GM03348 (cell line): ENCODE measurements at regions not wholly inside any gene's neighbourhood (a gene's known extent, or its start where the extent isn't known, plus 50 kb on each side); places are given as distances from the start of the nearest gene placed in this dataset.
"Not testable (repeated sequence)": the region's sequence is repeated elsewhere in the genome, so short reads cannot be mapped to it uniquely, and the experiment has no call there.

Source experiments
- DNase-seq: peaks from one replicate; pipeline ENCODE4 v3.0.0; 2012; ENCODE audit warnings: low spot score

DNA sequence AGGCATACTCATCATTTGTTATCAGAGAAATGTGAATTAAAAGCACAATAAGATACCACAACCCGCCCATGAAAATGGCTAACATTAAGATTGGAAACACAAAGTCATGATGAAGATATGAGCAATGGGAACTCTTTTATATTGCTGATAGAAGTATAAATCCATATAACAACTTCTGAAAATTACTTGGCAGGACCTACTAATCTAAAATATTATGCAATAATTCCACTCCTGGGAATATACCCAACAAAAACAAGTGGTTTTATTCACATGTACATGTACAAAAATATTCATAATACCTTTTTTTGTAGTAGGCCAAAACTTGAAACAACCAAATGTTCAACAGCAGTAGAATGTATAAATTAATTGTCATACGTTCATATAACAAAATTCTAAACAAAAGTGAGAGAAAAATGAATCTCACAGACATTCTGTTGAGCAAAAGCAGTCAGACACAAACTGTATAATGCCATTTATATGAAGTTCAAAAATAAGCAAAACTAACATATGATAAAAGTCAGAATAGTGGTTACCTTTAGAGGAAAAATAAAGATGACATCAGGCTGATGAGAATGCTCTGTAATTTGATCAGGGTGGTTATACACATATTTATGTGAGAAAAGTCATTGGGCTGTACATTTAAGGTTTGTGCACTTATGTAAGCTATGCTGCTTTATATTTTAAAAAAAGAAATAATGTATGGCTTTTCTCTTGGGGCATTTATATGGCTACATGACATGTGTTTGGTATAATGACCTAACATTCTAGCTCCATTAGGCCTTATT is 309.2 kb upstream of the KITLG start:
- DNase-seq, result no peak

DNA sequence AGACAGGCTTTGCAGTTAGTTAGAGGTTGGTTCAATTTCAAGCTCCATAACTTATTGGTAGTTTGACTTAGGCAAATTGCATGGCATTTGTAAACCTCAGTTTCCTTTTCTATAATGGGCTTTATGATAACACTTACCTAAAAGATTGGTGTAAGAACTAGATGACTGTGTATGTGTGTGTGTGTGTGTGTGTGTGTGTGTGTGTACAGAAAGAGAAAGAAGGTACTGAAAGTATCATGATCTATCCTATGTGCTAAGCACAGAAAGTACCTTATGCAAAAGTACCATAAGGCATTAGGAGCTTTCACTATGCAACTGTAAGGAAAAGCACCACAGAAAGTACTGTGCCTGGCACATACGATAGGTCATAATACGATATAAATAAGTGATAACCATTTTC is 304.3 kb upstream of the KITLG start:
- no peak for DNase-seq

DNA sequence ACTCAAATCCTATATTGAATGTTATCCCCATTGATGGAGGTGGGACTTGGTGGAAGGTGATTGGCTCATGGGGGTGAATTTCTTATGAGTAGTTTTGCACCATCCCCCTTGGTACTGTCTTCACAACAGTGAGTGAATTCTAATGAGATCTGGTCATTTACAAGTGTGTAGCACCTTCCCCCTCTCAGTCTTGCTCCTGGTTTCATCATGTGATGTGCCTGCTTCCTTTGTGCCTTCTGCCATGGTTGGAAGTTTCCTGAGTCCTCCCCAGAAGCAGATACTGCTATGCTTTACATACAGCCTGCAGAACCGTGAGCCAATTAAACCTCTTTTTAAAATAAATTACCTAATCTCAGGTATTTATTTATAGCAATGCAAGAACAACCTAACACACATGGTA is 302.4 kb upstream of the KITLG start:
- no peak for DNase-seq

DNA sequence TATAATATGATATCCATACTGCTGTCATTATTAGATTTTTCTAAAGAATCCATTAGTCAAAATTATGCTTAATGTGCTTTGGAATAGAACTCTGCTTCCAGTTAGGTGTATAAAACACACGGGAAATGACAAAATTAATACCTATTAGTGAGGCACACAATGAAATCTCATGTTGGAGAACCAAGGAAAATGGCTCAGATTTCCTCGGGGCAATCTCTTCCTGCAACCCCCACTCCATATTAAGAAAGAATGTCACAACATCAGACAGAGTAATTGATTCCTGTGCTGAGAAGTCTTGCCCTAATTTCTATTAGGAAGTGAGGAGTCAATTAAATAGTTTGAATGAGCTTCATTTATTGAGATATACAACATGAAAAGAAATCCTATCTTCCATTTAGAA is 299.8 kb upstream of the KITLG start:
- DNase-seq, result no peak

DNA sequence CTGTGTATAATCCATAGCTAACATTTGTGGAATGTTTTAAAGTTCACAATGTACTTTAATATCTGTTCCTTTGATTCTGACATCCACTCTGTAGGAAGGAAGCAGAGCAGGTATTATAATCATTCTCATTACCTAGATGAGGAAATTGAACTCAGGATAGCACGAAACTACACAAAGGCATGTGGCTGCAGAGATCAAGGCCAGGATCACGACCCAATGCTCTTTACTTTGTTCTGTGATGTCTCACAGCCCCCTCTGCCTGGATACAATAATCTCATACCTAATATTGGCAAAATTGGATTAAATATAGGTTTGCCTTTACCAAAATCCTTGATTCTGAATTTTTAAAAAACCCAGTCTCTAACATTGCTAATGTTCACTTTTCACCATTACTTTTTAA is 298.0 kb upstream of the KITLG start:
- DNase-seq, result no peak

DNA sequence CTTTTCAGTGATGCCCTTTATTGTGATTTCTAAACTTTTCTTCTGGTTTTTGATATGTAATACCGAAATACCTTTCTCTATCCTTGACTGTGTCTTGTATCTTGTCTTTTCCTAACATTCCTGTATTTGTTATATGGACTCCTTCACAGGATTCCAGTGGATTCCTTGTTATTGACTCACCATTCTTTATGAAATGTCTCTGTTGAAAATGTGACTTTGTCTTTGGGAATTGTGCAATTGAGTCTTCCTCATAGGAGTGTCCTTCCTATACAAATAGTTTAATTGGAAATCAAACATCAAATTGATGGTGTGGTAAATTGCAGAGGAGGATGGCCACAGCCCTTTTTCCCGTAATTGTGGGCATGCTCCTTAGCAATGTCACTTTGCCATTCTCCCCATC is 296.6 kb upstream of the KITLG start:
- DNase-seq, result no peak

DNA sequence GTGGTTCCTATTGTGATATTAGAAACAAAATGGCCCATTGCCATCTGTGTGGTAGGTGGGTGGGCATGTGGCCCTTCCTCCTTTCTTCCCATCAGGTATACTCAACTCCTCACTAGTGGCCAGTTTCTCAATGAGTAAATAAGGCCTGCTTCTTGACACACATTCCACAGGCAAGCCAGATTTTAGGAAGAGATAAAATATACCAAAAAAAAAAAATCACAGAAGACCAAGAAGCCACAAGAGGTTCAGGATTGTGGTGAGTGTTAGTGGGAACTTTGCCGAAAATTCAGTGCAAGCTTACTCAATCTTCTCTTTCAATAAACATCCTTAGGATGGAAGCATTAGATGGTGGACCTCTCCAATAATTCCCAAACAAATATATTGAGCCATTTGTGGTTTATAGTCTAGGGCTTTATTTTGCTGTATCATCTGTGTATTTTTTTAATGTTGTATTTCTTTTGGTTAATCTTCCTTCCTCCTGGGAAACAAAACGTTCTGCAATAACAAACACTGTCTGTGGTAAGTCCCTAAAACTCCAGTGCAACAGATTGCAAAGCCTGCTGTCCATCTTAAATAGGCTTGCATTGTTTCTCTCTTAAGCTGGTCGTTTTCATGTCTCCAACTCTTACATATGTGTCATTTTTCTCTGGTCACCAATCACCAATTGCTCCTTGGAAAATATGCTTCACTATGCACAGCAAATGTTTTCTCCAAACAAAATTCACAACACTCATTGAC is 289.9 kb upstream of the KITLG start:
- no peak for DNase-seq

DNA sequence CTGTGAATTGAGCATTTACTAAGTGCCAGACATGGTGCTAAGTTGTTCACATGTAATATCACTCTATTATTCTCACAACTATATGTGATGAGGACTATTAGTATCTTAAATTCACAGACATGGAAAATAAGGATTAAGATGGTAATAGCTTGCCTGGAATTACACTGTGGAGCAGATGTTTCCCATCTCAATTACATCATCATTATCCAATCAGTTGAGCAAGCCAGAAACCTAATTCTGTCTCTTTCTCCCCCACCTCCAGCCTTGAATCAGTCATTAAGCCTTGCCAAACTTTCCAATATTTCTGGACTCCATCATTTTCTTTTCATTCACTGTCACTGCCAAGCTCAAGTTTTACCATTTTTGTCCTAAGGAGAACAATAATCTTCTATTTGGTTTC is 287.8 kb upstream of the KITLG start:
- DNase-seq, result peak; percentile 24

DNA sequence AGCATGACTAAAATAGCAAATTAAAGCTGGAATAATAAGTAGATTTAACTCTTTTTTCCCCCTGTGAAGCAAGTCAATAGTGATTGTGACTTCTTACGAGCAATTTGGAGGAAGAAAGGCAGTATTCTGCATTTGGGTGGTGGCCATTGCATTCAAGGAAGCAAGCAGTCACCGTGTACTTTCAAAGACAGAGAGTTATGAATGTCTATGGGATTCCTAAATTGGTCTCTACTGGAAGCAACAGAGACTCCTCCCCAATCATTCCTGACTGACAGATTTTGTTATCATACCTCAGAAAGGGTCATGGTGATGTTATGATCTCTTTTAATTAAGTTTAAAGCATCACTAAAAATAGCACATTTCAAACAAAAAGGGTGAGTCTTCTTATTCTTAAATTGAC is 287.2 kb upstream of the KITLG start:
- no peak for DNase-seq

DNA sequence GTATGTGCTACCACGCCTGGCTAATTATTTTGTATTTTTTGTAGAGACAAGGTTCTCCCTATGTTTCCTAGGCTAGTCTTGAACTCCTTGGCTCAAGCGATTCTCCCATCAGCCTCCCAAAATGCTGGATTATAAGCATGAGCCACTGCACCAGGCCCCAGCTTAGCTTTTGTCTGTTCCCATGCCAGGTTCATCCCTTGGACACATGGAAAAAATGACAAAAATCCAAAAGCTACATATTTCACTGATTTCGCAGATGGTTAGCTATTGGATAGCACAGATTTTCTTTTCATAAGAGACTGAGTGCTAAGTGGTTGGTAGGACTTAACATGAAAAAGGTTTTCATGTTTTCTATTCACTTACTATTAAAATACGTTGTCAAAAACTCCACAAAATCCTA is 286.6 kb upstream of the KITLG start:
- peak; percentile 15 for DNase-seq

DNA sequence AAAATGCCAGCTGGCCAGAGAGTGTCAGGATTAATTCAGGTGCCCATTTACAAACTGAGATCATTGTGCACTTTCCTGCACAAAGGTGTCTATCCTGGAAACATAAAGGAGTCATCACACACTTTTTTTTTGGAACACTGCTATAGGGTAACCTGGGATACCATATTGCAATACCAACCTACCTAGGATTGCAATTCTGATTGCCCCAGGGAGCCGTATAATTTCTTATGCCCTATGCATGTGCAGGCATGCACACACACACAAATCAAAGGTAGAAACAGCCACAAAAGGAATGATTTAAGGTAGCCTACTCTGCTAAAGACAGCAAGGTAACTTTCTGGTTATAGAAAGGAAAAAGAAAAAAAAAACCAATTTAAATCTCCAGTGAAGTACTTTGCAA is 285.3 kb upstream of the KITLG start:
- DNase-seq, result no peak

DNA sequence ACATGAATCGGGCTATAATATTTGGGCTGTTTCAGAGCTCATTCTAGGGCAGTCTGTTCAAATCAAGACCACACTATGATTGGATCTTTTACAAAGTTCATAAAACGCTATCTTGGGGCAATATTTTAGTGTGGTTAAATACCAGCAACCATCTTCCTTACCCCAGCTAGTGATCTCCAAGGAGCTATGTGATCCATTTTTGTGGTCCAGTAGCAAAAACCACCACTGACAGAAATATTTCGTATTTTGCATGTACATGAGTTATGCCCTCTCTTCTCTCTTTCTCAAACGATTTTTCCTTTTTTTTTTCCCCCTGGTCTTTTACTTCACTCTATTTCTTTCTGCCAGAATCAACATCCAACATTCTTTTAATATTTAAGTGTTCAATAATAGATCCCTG is 280.6 kb upstream of the KITLG start:
- peak; percentile 10 for DNase-seq

DNA sequence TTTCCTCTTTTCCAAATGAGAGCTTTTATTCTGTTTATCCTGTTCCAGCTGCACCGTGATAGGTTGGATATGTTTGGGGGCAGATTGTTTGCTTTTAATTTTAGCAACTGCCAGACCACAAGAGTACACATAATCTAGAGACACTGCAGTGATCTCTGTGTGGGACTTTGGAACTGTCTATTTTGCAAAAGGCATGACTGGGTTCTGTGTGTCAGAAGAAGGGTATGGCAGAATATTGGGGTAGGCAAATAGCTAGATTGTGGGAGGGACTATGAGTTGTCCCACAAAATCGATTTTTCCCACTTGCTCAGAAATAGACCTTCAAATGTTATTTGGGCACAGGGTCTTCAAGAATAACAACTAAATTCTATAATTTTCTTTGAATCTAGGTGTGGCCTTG is 275.9 kb upstream of the KITLG start:
- DNase-seq, result no peak

DNA sequence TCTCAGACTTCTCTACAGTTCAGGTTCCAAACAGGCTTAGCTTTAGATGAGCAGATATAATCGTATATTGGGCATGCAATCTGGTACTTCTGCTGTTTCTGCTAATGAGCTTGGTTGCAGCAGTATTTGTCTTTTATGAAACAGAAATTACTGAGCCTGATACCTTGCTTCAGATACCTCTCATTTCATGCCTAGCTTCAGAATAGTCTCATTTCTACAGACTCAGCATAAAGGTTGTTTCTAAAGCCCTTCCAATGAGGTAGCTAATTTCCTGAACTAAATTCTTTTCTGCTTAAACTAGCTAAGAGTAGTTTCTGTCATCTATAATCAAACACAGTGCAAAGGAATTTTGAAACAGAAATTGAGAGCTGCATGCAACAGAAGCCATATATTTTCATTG is 275.0 kb upstream of the KITLG start:
- DNase-seq, result no peak

DNA sequence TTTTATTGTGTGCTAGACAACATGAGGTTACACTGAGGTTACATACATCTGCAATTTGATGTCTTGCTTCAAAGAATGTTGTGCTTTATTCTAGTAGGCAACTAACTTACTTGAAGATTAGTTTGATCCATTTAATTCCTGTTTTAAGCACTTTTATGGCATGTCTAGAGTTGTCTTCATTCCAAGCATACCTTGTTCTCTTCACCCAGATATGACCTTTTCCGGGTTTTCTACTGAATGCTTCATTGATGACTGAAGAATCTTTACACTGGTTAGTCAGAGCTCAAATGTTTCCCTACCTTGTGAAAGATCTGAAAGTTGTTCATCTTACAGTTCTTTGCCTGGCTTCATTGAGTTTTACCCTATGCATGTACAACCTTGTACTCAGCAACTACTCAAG is 274.0 kb upstream of the KITLG start:
- peak; percentile 69 for DNase-seq

DNA sequence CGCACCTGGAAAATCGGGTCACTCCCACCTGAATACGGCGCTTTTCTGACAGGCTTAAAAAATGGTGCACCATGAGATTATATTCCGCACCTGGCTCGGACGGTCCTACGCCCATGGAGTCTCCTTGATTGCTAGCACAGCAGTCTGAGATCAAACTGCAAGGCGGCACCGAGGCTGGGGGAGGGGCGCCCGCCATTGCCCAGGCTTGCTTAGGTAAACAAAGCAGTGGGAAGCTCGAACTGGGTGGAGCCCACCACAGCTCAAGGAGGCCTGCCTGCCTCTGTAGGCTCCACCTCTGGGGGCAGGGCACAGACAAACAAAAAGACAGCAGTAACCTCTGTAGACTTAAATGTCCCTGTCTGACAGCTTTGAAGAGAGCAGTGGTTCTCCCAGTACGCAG is 267.0 kb upstream of the KITLG start:
- not testable (repeated sequence) for DNase-seq

DNA sequence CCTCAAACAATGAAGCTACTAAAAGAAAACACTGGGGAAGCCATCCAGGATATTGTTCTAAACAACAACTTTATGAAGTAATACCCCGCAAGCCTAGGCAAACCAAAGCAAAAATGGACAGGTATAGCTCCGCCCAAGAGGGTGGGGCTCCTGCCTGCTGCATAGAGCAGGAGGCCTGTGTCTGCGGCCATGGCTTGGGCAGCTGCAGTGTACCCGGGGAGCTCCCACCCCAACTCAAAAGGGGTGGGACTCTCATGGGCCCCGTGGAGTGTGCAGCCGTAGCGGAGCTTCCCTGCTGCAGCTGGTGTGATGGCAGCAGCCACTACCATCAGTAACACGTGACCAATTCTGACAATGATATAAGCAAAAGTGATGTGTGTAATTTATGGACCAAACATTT is 264.2 kb upstream of the KITLG start:
- DNase-seq, result no peak

DNA sequence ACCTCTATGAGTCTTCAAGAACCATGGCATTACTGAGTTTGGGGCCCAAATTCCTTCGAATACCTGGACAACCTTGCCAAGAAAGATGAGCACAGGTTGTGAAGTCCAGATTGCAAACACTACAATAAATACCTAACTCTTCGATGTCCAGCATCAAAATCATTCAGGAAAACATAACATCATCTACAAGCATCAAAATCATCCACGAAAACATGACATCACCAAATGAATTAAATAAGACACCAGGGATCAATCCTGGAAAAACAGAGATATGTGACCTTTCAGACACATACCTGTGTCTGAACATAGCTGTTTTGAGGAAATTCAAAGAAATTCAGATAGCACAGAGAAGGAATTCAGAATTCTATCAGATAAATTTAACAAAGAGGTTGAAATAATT is 262.0 kb upstream of the KITLG start:
- no peak for DNase-seq

DNA sequence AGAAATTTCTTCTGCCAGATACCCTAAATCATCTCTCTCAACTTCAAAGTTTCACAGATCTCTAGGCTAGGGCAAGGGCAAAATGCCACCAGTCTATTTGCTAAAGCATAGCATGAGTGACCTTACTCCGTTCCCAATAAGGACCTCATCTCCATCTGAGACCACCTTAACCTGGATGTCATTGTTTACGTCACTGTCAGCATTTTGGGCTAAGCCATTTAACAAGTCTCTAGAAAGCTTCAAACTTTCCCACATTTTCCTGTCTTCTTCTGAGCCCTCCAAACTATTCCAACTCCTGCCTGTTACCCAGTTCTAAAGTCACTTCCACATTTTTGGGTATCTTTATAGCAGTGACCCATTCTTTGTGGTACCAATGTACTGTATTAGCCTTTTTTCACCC is 259.2 kb upstream of the KITLG start:
- no peak for DNase-seq

DNA sequence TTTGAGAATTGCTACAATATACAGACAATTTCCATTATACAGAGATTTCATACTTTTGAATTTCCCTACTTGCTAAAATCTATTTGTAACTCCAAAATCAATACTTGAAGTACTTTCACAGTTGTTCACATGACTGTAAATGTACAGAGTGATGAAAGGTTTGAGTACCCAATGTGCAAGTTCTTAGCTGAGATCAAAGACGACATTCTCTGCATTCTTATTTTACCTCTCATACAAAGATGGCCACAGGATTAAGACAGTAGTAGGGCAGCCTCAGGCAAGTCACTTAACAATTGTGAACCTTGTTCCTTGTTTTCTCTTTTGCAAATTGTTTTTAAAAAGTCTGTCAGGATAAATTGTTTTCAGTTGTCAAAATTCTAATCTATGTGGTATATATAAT is 255.9 kb upstream of the KITLG start:
- DNase-seq, result no peak

DNA sequence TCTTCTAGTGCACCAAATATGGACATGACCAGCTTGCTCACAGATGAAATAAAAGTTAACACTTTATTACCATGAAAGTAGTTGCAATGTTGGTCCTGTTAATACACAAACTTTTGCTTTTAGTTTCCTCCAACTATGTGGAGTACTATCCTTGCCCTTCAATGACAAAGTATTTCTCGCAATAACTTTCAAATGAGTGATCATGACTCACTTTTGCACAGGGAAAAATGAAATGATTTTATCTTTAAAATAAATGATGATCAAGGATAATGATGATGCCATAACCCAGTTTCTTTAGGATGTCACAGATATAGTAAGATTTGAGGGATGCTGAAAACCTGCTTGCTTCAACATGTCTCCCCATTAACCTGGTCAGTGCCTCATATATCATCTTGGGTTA is 254.0 kb upstream of the KITLG start:
- no peak for DNase-seq

DNA sequence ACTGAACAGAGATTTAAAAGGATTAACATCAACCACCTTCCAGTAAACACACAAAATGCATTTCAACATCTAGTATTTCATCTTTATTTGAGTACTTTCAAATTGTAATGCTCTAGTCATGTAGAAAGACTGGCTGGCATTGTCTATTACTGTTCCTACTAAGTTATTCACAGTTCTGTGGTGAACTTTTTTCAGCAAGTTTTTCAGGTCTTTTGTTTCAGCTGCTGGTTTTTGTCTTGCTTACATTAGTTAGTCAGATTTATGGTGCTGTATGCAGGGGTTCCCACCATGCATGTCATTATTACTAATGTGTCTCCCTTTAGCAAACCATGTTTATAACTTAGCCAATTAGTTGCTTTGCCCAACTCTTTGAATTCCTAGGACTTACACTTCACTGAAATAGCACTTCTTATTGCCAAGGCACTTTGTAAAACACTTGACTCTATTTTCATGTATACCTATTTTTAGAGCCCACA is 253.4 kb upstream of the KITLG start:
- no peak for DNase-seq

DNA sequence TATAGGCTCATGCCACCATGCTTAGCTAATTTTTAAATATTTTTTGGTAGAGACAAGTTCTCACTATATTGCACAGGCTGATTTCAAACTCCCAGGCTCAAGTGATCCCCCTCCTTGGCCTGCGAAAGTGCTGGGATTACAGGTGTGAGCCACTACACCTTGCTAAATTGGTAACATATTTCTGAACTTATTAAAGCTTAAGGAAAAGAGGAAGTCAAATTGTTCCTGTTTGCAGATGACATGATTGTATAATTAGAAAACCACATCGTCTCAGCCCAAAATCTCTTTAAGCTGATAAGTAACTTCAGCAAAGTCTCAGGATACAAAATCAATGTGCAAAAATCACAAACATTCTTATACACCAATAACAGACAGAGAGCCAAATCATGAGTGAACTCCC is 248.3 kb upstream of the KITLG start:
- DNase-seq, result not testable (repeated sequence)

DNA sequence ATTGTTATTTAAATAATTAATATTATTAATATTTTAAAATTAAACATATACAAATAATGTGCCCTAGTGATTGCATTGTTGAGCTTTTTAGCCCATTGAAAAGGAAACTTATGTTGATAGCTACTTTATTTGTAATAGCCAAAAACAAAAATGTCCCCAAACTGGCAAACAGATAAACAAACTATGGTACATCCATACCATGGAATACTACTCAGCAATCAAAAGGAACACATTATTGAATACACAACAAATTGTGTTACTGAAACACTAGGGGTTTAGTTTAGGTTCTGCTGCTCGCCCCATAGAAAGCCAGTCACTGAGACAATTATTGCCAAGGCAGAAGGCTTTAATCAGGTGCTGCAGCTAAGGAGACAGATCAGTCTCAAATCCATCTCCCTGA is 239.7 kb upstream of the KITLG start:
- no peak for DNase-seq
